Stimulated activated naive B cell treated with anti-CD40 and anti-IgM and Interleukin-4, amounts not matched to agents 10 μg/mL and 1 μg/mL and 100 μg/mL, for 72 hours (primary cell): ENCODE measurements at regions not wholly inside any gene's neighbourhood (a gene's known extent, or its start where the extent isn't known, plus 50 kb on each side); places are given as distances from the start of the nearest gene placed in this dataset.
A peak's percentile ranks its signal among the peaks of the same experiment; 100 is the strongest.
"Not testable (repeated sequence)": the region's sequence is repeated elsewhere in the genome, so short reads cannot be mapped to it uniquely, and the experiment has no call there.

Experiments
- ATAC-seq, 2 donors: fragments of 150-1000 bp; cut with Tn5 transposase; replicated peaks; 2 replicates each; pipeline ENCODE4 v1.10.0; 2021; ENCODE audit warnings: moderate library complexity in 1 of 2
- DNase-seq: peaks from one replicate; pipeline ENCODE4 v3.0.0; 2021
- H3K27ac Mint-ChIP-seq: one replicate; pipeline ENCODE4 v1.8.0; 2022; ENCODE audit warnings: mild to moderate bottlenecking, mixed read lengths
- H3K27me3 Mint-ChIP-seq, 2 donors: one replicate each; pipeline ENCODE4 v1.8.0; 2022; ENCODE audit warnings: mixed read lengths in 2 of 2
- H3K36me3 Mint-ChIP-seq, 2 donors: one replicate each; pipeline ENCODE4 v1.8.0; 2022; ENCODE audit warnings: mixed read lengths in 2 of 2, mild to moderate bottlenecking in 1 of 2
- H3K4me1 Mint-ChIP-seq, 2 donors: one replicate each; pipeline ENCODE4 v1.8.0; 2022; ENCODE audit warnings: mixed read lengths in 2 of 2, mild to moderate bottlenecking in 1 of 2
- H3K4me3 Mint-ChIP-seq, 2 donors: one replicate each; pipeline ENCODE4 v1.8.0; 2022; ENCODE audit warnings: mild to moderate bottlenecking in 2 of 2, mixed read lengths in 2 of 2, moderate library complexity in 1 of 2
- H3K9me3 Mint-ChIP-seq, 2 donors: one replicate each; pipeline ENCODE4 v1.8.0; 2022; ENCODE audit warnings: mixed read lengths in 2 of 2, mild to moderate bottlenecking in 1 of 2

GRCh38 chr4:84341559-84341958 lies 157.5 kb downstream of the NKX6-1 start:
- no peak overlapping the region for H3K27ac Mint-ChIP-seq
- peaks cover 11 to 15% of the 10 kb centered on the region in 2 donors for H3K9me3 Mint-ChIP-seq
- no peak for ATAC-seq
- no peaks in the 10 kb centered on the region for H3K27me3 Mint-ChIP-seq
- peaks cover 1 to 3% of the 10 kb centered on the region in 2 donors for H3K36me3 Mint-ChIP-seq
- DNase-seq, result no peak
- no peak overlapping the region for H3K4me3 Mint-ChIP-seq
- H3K4me1 Mint-ChIP-seq, result no peaks in the 10 kb centered on the region

- no peak for ATAC-seq
- Mint-ChIP-seq H3K4me1 (no peaks in the 10 kb centered on the region), H3K36me3 (no peaks in the 10 kb centered on the region), H3K9me3 (peaks cover 0 to 12% of the 10 kb centered on the region in 2 donors), H3K27me3 (no peaks in the 10 kb centered on the region), H3K4me3 (no peak overlapping the region), H3K27ac (no peak overlapping the region)
- no peak for DNase-seq
Measured at GRCh38 chr4:84338367-84338766, 160.7 kb downstream of the NKX6-1 start.

GRCh38 chr4:84336964-84337705 lies 162.0 kb downstream of the NKX6-1 start:
- Mint-ChIP-seq H3K4me3 (no peak overlapping the region), H3K9me3 (peaks cover 0 to 9% of the 10 kb centered on the region in 2 donors), H3K27me3 (no peaks in the 10 kb centered on the region), H3K4me1 (no peaks in the 10 kb centered on the region), H3K36me3 (no peaks in the 10 kb centered on the region), H3K27ac (no peak overlapping the region)
- DNase-seq (no peak), ATAC-seq (no peak)

- Mint-ChIP-seq H3K27ac (no peak overlapping the region), H3K9me3 (peaks cover 4 to 5% of the 10 kb centered on the region in 2 donors), H3K36me3 (no peaks in the 10 kb centered on the region), H3K27me3 (no peaks in the 10 kb centered on the region), H3K4me3 (no peak overlapping the region), H3K4me1 (no peaks in the 10 kb centered on the region)
- no peak for ATAC-seq
- no peak for DNase-seq
Measured at GRCh38 chr4:84327526-84327925, 171.6 kb downstream of the NKX6-1 start.

GRCh38 chr4:84325625-84326024 lies 173.5 kb downstream of the NKX6-1 start:
- Mint-ChIP-seq H3K9me3 (peaks cover 0 to 6% of the 10 kb centered on the region in 2 donors), H3K4me3 (no peak overlapping the region), H3K36me3 (no peaks in the 10 kb centered on the region), H3K27ac (no peak overlapping the region), H3K4me1 (no peaks in the 10 kb centered on the region), H3K27me3 (no peaks in the 10 kb centered on the region)
- DNase-seq (no peak), ATAC-seq (no peak)

GRCh38 chr4:84324303-84325245 lies 174.5 kb downstream of the NKX6-1 start:
- no peak overlapping the region for H3K4me3 Mint-ChIP-seq
- no peak for ATAC-seq
- no peaks in the 10 kb centered on the region for H3K27me3 Mint-ChIP-seq
- peaks cover 0 to 4% of the 10 kb centered on the region in 2 donors for H3K9me3 Mint-ChIP-seq
- no peak for DNase-seq
- no peak overlapping the region for H3K27ac Mint-ChIP-seq
- no peaks in the 10 kb centered on the region for H3K4me1 Mint-ChIP-seq
- no peaks in the 10 kb centered on the region for H3K36me3 Mint-ChIP-seq

- Mint-ChIP-seq H3K27ac (no peak overlapping the region), H3K4me3 (no peak overlapping the region), H3K27me3 (no peaks in the 10 kb centered on the region), H3K36me3 (no peaks in the 10 kb centered on the region), H3K4me1 (no peaks in the 10 kb centered on the region), H3K9me3 (peaks cover 0 to 6% of the 10 kb centered on the region in 2 donors)
- DNase-seq (no peak), ATAC-seq (no peak)
Measured at GRCh38 chr4:84319124-84319523, 180.0 kb downstream of the NKX6-1 start.

GRCh38 chr4:84317513-84317912 lies 181.6 kb downstream of the NKX6-1 start:
- ATAC-seq (peak in 1 of 2 donors; percentile 31), DNase-seq (no peak)
- H3K9me3 Mint-ChIP-seq, result peaks cover 0 to 8% of the 10 kb centered on the region in 2 donors
- no peak overlapping the region for H3K27ac Mint-ChIP-seq
- no peaks in the 10 kb centered on the region for H3K4me1 Mint-ChIP-seq
- H3K36me3 Mint-ChIP-seq, result no peaks in the 10 kb centered on the region
- no peaks in the 10 kb centered on the region for H3K27me3 Mint-ChIP-seq
- H3K4me3 Mint-ChIP-seq, result no peak overlapping the region

- no peaks in the 10 kb centered on the region for H3K4me1 Mint-ChIP-seq
- H3K36me3 Mint-ChIP-seq, result no peaks in the 10 kb centered on the region
- H3K4me3 Mint-ChIP-seq, result no peak overlapping the region
- H3K27ac Mint-ChIP-seq, result no peak overlapping the region
- ATAC-seq (no peak), DNase-seq (no peak)
- peaks cover 0 to 4% of the 10 kb centered on the region in 2 donors for H3K9me3 Mint-ChIP-seq
- H3K27me3 Mint-ChIP-seq, result no peaks in the 10 kb centered on the region
Measured at GRCh38 chr4:84312426-84313012, 186.6 kb downstream of the NKX6-1 start.

- H3K27ac Mint-ChIP-seq, result no peak overlapping the region
- no peaks in the 10 kb centered on the region for H3K27me3 Mint-ChIP-seq
- H3K9me3 Mint-ChIP-seq, result peaks cover 0 to 4% of the 10 kb centered on the region in 2 donors
- no peaks in the 10 kb centered on the region for H3K4me1 Mint-ChIP-seq
- no peaks in the 10 kb centered on the region for H3K36me3 Mint-ChIP-seq
- H3K4me3 Mint-ChIP-seq, result no peak overlapping the region
- ATAC-seq, result no peak
- DNase-seq, result no peak
Measured at GRCh38 chr4:84309191-84309590, 189.9 kb downstream of the NKX6-1 start.

GRCh38 chr4:84298719-84299254 lies 200.3 kb downstream of the NKX6-1 start:
- H3K27ac Mint-ChIP-seq, H3K27me3 Mint-ChIP-seq, ATAC-seq, H3K4me1 Mint-ChIP-seq, H3K4me3 Mint-ChIP-seq, DNase-seq, H3K36me3 Mint-ChIP-seq: not testable (repeated sequence)
- peaks cover 0 to 11% of the 10 kb centered on the region in 2 donors for H3K9me3 Mint-ChIP-seq

GRCh38 chr4:84298023-84298718 lies 200.9 kb downstream of the NKX6-1 start:
- Mint-ChIP-seq H3K9me3 (peaks cover 0 to 11% of the 10 kb centered on the region in 2 donors), H3K4me3 (no peak overlapping the region), H3K4me1 (no peaks in the 10 kb centered on the region), H3K27ac (no peak overlapping the region), H3K36me3 (no peaks in the 10 kb centered on the region), H3K27me3 (no peaks in the 10 kb centered on the region)
- DNase-seq, result no peak
- ATAC-seq, result no peak

GRCh38 chr4:84291969-84292368 lies 207.1 kb downstream of the NKX6-1 start:
- ATAC-seq (no peak), DNase-seq (no peak)
- Mint-ChIP-seq H3K4me1 (no peaks in the 10 kb centered on the region), H3K36me3 (no peaks in the 10 kb centered on the region), H3K9me3 (peaks cover 4 to 6% of the 10 kb centered on the region in 2 donors), H3K4me3 (no peak overlapping the region), H3K27ac (no peak overlapping the region), H3K27me3 (no peaks in the 10 kb centered on the region)

- H3K4me3 Mint-ChIP-seq, result no peak overlapping the region
- H3K9me3 Mint-ChIP-seq, result peaks cover 4 to 7% of the 10 kb centered on the region in 2 donors
- no peaks in the 10 kb centered on the region for H3K36me3 Mint-ChIP-seq
- no peaks in the 10 kb centered on the region for H3K27me3 Mint-ChIP-seq
- ATAC-seq (no peak), DNase-seq (no peak)
- H3K27ac Mint-ChIP-seq, result no peak overlapping the region
- H3K4me1 Mint-ChIP-seq, result no peaks in the 10 kb centered on the region
Measured at GRCh38 chr4:84286048-84286447, 213.0 kb downstream of the NKX6-1 start.
